GM20000 (cell line): ENCODE measurements at regions not wholly inside any gene's neighbourhood (a gene's known extent, or its start where the extent isn't known, plus 50 kb on each side); places are given as distances from the start of the nearest gene placed in this dataset.
"Not testable (repeated sequence)": the region's sequence is repeated elsewhere in the genome, so short reads cannot be mapped to it uniquely, and the experiment has no call there.

Source experiments
- DNase-seq: peaks from one replicate; pipeline ENCODE4 v3.0.0; 2012; ENCODE audit warnings: low spot score
- TF ChIP-seq, protein P1 (sequence below): IDR thresholded peaks from 2 replicates; pipeline ENCODE4 v1.5.1; 2012; ENCODE audit warnings: mild to moderate bottlenecking, control low read depth; ENCODE audit errors: extremely low read depth, missing control alignments

GRCh38 chr4:112076919-112077608, 68.2 kb upstream of the FAM241A start:
- TF ChIP-seq, protein P1, sequence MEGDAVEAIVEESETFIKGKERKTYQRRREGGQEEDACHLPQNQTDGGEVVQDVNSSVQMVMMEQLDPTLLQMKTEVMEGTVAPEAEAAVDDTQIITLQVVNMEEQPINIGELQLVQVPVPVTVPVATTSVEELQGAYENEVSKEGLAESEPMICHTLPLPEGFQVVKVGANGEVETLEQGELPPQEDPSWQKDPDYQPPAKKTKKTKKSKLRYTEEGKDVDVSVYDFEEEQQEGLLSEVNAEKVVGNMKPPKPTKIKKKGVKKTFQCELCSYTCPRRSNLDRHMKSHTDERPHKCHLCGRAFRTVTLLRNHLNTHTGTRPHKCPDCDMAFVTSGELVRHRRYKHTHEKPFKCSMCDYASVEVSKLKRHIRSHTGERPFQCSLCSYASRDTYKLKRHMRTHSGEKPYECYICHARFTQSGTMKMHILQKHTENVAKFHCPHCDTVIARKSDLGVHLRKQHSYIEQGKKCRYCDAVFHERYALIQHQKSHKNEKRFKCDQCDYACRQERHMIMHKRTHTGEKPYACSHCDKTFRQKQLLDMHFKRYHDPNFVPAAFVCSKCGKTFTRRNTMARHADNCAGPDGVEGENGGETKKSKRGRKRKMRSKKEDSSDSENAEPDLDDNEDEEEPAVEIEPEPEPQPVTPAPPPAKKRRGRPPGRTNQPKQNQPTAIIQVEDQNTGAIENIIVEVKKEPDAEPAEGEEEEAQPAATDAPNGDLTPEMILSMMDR = no peak
- DNase-seq = no peak

DNA sequence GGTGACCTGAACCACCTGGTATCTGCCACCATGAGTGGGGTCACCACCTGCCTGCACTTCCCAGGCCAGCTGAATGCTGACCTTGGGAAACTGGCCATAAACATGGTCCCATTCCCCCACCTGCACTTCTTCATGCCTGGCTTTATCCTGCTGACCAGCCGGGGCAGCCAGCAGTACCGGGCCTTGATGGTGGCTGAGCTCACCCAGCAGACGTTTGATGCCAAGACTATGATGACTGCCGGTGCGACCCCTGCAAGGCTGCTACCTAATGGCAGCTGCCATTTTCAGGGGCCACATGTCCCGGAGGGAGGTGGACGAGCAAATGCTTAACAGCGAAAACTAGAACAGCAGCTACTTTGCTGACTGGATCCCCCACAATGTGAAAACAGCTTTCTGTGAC, 67.5 kb upstream of the FAM241A start:
- TF ChIP-seq, protein P1 = no peak
- DNase-seq = no peak

DNA sequence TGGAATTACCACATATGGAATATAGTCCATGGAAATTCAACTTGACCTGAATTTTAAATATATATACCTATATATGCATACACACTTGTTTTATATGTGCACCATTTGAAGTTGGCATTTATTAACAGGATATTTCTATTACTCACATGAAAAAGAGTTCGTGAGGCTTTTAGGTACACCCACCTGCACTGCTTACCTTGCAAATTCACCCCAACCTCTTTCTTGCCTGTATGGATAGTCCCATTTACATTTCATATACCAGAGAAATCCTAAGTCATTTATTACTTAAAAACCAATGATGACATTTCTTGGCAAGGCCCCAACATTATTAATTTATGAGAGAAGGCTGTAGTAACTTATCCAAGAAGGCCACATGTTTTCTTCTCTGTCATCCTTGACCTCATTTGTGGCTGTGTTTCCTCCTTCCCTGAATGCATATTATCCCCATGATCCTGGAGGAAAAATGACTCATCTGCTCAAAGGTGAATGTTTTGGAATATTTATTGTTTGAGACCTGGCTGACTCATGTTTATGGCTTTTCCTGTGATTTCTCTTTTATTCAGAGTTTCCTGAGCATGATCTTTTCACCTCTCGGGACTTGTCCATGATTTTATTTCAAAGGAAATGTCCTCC, 62.2 kb upstream of the FAM241A start:
- TF ChIP-seq, protein P1 = no peak
- no peak for DNase-seq

DNA sequence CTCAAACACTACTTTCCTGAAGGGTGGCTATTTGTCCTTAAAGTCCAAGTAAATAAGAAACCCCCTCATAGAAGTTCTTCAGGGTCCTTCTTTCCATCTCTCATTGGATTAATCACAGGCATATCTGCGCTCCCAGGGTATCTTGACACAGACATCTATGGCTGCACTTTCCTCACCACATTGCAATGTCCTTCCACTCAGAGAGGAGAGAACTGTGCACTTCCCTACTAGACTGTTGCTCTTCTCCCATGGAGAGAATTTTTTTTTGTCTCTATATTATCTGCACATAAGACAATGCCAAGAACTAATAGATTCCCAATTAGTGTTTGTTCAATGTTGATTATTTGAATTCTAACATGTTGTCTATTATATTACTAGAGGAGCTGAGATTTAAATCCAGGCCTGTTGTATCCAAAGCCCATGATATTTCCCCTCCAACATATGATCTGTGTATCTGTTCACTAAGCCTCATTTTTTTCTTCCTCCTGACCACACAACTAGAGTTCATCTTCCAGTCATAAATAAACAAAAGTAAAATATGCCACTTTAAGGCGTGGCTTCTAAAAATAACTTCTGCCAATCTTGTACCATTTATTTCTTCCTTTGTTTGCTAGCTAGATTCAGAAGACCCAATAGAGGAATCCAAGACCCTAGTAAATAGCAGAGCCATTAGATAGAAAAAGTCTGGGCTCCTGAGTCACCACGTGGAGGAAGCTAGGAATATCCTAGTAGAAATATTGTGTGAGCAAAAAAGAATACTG, 61.5 kb upstream of the FAM241A start:
- no peak for DNase-seq
- TF ChIP-seq, protein P1 = no peak

DNA sequence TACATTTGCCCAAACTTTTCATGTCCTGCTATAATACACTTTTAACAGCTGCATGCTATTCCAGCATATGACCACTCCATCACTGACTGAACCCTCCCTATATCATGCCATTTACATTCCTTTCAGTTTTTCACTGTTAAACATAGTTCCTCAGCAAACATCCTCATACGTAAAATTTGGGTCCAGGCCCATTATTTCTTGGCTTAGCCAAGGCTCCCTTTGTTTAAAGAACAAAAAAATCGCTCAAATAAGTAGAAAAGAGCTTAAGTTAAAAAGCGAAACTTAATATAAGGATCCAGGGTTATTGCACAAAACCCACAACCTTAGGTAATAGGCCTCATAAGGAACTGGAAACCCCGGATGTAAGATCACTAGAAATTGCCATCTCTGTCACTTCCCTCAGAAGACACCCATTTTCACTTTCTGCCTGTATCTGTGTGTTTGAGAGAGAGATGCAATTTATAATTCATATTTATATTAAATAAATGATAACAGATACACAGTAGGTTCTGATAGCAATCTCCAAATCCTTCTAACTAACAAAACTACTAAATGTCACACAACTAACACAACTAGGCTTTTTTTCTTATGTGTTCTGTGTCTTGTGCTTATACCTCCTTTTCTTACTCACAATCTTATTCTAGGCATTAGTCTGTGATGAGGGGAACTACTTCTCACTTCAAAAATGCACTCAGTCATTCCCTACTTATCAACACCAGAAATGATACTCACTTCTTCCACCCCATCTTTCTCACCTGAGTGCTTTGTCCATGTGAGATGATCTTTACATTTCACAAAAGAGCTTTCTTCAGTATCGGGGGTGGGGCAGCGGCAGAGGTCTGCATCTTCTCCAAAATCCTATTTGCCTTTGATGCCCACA, 59.9 kb upstream of the FAM241A start:
- no peak for DNase-seq
- TF ChIP-seq, protein P1 = no peak

GRCh38 chr4:112086036-112086434, 59.2 kb upstream of the FAM241A start:
- DNase-seq = no peak
- TF ChIP-seq, protein P1 = no peak

DNA sequence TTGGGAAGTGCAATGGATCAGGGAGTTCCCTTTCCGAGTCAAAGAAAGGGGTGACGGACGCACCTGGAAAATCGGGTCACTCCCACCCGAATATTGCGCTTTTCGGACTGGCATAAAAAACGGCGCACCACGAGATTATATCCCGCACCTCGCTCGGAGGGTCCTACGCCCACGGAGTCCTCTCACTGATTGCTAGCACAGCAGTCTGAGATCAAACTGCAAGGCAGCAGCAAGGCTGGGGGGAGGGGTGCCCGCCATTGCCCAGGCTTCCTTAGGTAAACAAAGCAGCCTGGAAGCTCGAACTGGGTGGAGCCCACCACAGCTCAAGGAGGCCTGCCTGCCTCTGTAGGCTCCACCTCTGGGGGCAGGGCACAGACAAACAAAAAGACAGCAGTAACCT, 58.6 kb upstream of the FAM241A start:
- DNase-seq = not testable (repeated sequence)

DNA sequence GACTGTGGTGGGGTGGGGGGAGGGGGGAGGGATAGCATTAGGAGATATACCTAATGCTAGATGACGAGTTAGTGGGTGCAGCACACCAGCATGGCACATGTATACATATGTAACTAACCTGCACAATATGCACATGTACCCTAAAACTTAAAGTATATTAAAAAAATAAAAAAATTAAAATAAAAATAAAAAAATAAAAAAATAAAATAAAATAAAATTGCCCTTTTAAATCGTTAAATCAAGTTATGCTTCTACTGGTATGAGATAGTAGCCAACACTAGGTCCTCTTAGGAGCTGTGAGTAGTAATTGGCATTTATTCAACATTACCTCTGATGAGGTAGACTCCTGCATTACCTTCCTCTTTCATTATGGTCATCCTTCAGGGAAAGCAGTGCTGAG, 52.9 kb upstream of the FAM241A start:
- DNase-seq = not testable (repeated sequence)
